ENCODE measurements at regions not wholly inside any gene's neighbourhood (a gene's known extent, or its start where the extent isn't known, plus 50 kb on each side); places are given as distances from the start of the nearest gene placed in this dataset.

GRCh38 chr4:86531440-86531839 is 62.7 kb upstream of the PTPN13 start:
- TF ChIP-seq POLR2A (IDR thresholded peaks at IDR 0.05) = no peak
- no peak for TF ChIP-seq CTCF (IDR thresholded peaks at IDR 0.05)
